K562 (cell line): ENCODE measurements at regions not wholly inside any gene's neighbourhood (a gene's known extent, or its start where the extent isn't known, plus 50 kb on each side); places are given as distances from the start of the nearest gene placed in this dataset.

Experiments
- ATAC-seq: fragments of 200-7000 bp; cut with Tn5 transposase; 3 replicates; pipeline ENCODE4 v1.9.1; 2020; ENCODE audit warnings: moderate library complexity
- BruUV-seq: library from RNA; stranded (reverse); fragments of 400-500 nt; replicated peaks from 2 replicates; lab custom pipeline; 2021; lab: Mats Ljungman, UMichigan
- CTCF ChIA-PET: fragments of 300-600 bp; formaldehyde crosslinking; extraction: SDS; loops from one replicate; lab custom pipeline; 2021; ENCODE audit warnings: low intra/inter-chr PET ratio; lab: Yijun Ruan, JAX
- POLR2A ChIA-PET: fragments of 300-600, 350-650 bp; sonication (Branson Sonifier 250); formaldehyde crosslinking; extraction: SDS; loops from one replicate; lab custom pipeline; 2021; ENCODE audit warnings: antibody characterized with exemption, inconsistent platforms; lab: Yijun Ruan, JAX
- DNase-seq, 4 experiments: peaks; one replicate each; pipeline versions ENCODE4 v3.0.0 to v3.0.0-alpha.2; 2011 to 2018; ENCODE audit warnings: low spot score in 3 of 4, mixed read lengths in 3 of 4; ENCODE audit errors: extremely low read depth in 1 of 4
- FAIRE-seq: peaks from 2 replicates; lab custom pipeline; 2011; peaks lifted over from hg19 to GRCh38; lab: Jason Lieb, UNC
- H2AFZ ChIP-seq: 2 replicates; pipeline ENCODE4 v1.6.0; 2011; ENCODE audit warnings: low read depth, low read length, control low read depth, inconsistent platforms
- H3K27ac ChIP-seq: fragments of 200-600 bp; 3 replicates; pipeline ENCODE4 v1.8.0; 2011; ENCODE audit warnings: low read depth, mild to moderate bottlenecking, control low read depth, inconsistent platforms, low read length, moderate library complexity, mixed read lengths; ENCODE audit errors: extremely low read depth
- H3K27me3 ChIP-seq, 2 experiments: fragments of 300-600 bp in 1 of 2; 2 replicates in 1 of 2; 3 replicates in 1 of 2; pipeline versions ENCODE4 v1.6.0 to v1.8.0; 2011; ENCODE audit warnings: inconsistent platforms in 2 of 2, low read length in 2 of 2, mild to moderate bottlenecking in 1 of 2, mixed read lengths in 1 of 2, moderate library complexity in 1 of 2; ENCODE audit not compliant: control insufficient read depth in 2 of 2, insufficient read depth in 2 of 2
- H3K36me3 ChIP-seq: fragments of 300-600 bp; 3 replicates; pipeline ENCODE4 v1.8.0; 2011; ENCODE audit warnings: mild to moderate bottlenecking, low read length, inconsistent platforms; ENCODE audit not compliant: control insufficient read depth, insufficient read depth
- H3K4me1 ChIP-seq, 2 experiments: fragments of 200-600 bp in 1 of 2; replicated peaks in 1 of 2; 2 replicates in 1 of 2; 3 replicates in 1 of 2; pipeline versions ENCODE4 v1.5.1 to v1.8.0; 2011; ENCODE audit warnings: inconsistent platforms in 2 of 2, low read length in 2 of 2, mild to moderate bottlenecking in 1 of 2, mixed read lengths in 1 of 2, moderate library complexity in 1 of 2; ENCODE audit not compliant: control insufficient read depth in 2 of 2, insufficient read depth in 2 of 2
- H3K4me2 ChIP-seq: 2 replicates; pipeline ENCODE4 v1.6.1; 2011; ENCODE audit warnings: low read length, control low read depth, inconsistent platforms, mixed read lengths; ENCODE audit not compliant: insufficient read depth
- H3K4me3 ChIP-seq: fragments of 200-600 bp; sonication (generic), shearing (Covaris generic); 2 replicates; pipeline ENCODE4 v1.5.1; 2016; ENCODE audit warnings: control low read depth, inconsistent platforms
- H3K79me2 ChIP-seq: fragments of 200-600 bp; 3 replicates; pipeline ENCODE4 v1.8.0; 2011; ENCODE audit warnings: low read length, inconsistent platforms; ENCODE audit not compliant: control insufficient read depth, insufficient read depth
- H3K9ac ChIP-seq, 2 experiments: 2 replicates each; pipeline versions ENCODE4 v1.6.0 to v1.6.1; 2011; ENCODE audit warnings: low read depth in 2 of 2, low read length in 2 of 2, control low read depth in 1 of 2, inconsistent platforms in 1 of 2, mild to moderate bottlenecking in 1 of 2, mixed read lengths in 1 of 2; ENCODE audit not compliant: insufficient read depth in 1 of 2
- H3K9me1 ChIP-seq: one replicate; pipeline ENCODE4 v1.6.0; 2011; ENCODE audit warnings: inconsistent platforms, mild to moderate bottlenecking, low read length, moderate library complexity; ENCODE audit not compliant: control insufficient read depth, insufficient read depth
- H3K9me3 ChIP-seq: replicated peaks from 2 replicates; pipeline ENCODE4 v1.5.1; 2011; ENCODE audit warnings: low read depth, low read length, inconsistent platforms; ENCODE audit not compliant: control insufficient read depth, insufficient read depth
- H4K20me1 ChIP-seq: replicated peaks from 2 replicates; pipeline ENCODE4 v1.6.1; 2011; ENCODE audit warnings: low read length, inconsistent platforms, mixed read lengths; ENCODE audit not compliant: control insufficient read depth, insufficient read depth
- AFF1 ChIP-seq, 2 experiments: fragments of 450-650 bp; IDR thresholded peaks; 2 replicates each; pipeline ENCODE4 v1.6.1; 2018; ENCODE audit warnings: mild to moderate bottlenecking in 2 of 2, low read depth in 1 of 2; ENCODE audit not compliant: partially characterized antibody in 2 of 2
- ATF7 ChIP-seq: fragments of 450-650 bp; IDR thresholded peaks from 2 replicates; pipeline ENCODE4 v1.7.1; 2014; ENCODE audit warnings: mild to moderate bottlenecking, moderate library complexity
- BRD4 ChIP-seq: fragments of 200-600 bp; sonication (generic); IDR thresholded peaks from 2 replicates; pipeline ENCODE4 v1.6.1; 2017; ENCODE audit warnings: inconsistent platforms
- BRD9 ChIP-seq: fragments of 450-650 bp; IDR thresholded peaks from 2 replicates; pipeline ENCODE4 v1.6.1; 2018; ENCODE audit warnings: low read depth; ENCODE audit not compliant: partially characterized antibody
- CREB1 ChIP-seq, 2 experiments: sonication (generic) in 1 of 2; formaldehyde crosslinking in 1 of 2; IDR thresholded peaks; 2 replicates each; pipeline versions ENCODE4 v1.6.1 to v1.8.0; 2012 to 2022; ENCODE audit warnings: inconsistent platforms in 1 of 2, mild to moderate bottlenecking in 1 of 2, missing genetic modification reagents in 1 of 2, moderate library complexity in 1 of 2
- ELF4 ChIP-seq: fragments of 450-650 bp; formaldehyde crosslinking; IDR thresholded peaks from 2 replicates; pipeline ENCODE4 v1.4.0; 2022; ENCODE audit warnings: missing genetic modification characterization
- FOXJ3 ChIP-seq: sonication (generic); formaldehyde crosslinking; IDR thresholded peaks from 2 replicates; pipeline ENCODE4 v1.4.0; 2020; ENCODE audit warnings: mild to moderate bottlenecking, missing genetic modification reagents
- HES1 ChIP-seq: fragments of 450-650 bp; IDR thresholded peaks from 2 replicates; pipeline ENCODE4 v1.6.1; 2016; ENCODE audit warnings: low read depth, mild to moderate bottlenecking, moderate library complexity
- HOMEZ ChIP-seq: fragments of 250-450 bp; sonication (Bioruptor Pico); IDR thresholded peaks from 2 replicates; pipeline ENCODE4 v1.4.0; 2020; ENCODE audit warnings: mild to moderate bottlenecking, moderate library complexity
- POLR3G ChIP-seq: IDR thresholded peaks from 2 replicates; pipeline ENCODE4 v1.6.1; 2011; ENCODE audit not compliant: insufficient read length, insufficient replicate concordance; ENCODE audit errors: extremely low read depth
- TCF15 ChIP-seq: fragments of 250-450 bp; sonication (Bioruptor Pico); IDR thresholded peaks from 2 replicates; pipeline ENCODE4 v1.8.0; 2022; ENCODE audit warnings: moderate library complexity, mild to moderate bottlenecking, inconsistent platforms
- ZKSCAN1 ChIP-seq: fragments of 150-350 bp; IDR thresholded peaks from 2 replicates; pipeline ENCODE4 v1.6.1; 2016; ENCODE audit warnings: low read depth, low read length
- ZNF124 ChIP-seq: sonication (generic); formaldehyde crosslinking; IDR thresholded peaks from 2 replicates; pipeline ENCODE4 v1.8.1; 2022; ENCODE audit warnings: missing genetic modification reagents
- ZNF212 ChIP-seq: fragments of 450-650 bp; formaldehyde crosslinking; IDR thresholded peaks from 2 replicates; pipeline ENCODE4 v1.4.0; 2020; ENCODE audit warnings: mild to moderate bottlenecking
- ZNF507 ChIP-seq: conservative IDR thresholded peaks from 2 replicates; pipeline ENCODE4 v1.6.1; 2017; ENCODE audit warnings: missing genetic modification characterization, missing compliant biosample characterization
- ZNF57 ChIP-seq: fragments of 450-650 bp; formaldehyde crosslinking; IDR thresholded peaks from 2 replicates; pipeline ENCODE4 v1.4.0; 2020; ENCODE audit warnings: mild to moderate bottlenecking, moderate library complexity
- in situ Hi-C: fragments of 300-500 bp; cut with MboI; formaldehyde crosslinking; loops from 4 replicates; pipeline ENCODE4 v1.15.0; 2018; ENCODE audit warnings: inconsistent platforms, mixed read lengths
- intact Hi-C: fragments of 100-400 bp; cut with micrococcal nuclease; formaldehyde crosslinking; loops from 2 replicates; pipeline ENCODE4 v1.14.2; 2022

GRCh38 chr7:120064565-120064964, 208.4 kb upstream of the KCND2 start:
- DNase-seq (no peak), FAIRE-seq (no peak)
- H2AFZ ChIP-seq: no peak overlapping the region
- no TSS peak for BruUV-seq
- TF ChIP-seq BRD9: no peak
- TF ChIP-seq ZNF212 (CRISPR knock-in tag): no peak
- no peak for TF ChIP-seq CREB1 (IDR thresholded peaks at IDR 0.05)
- no peak for TF ChIP-seq CREB1 (CRISPR knock-in tag; IDR thresholded peaks at IDR 0.05)
- TF ChIP-seq AFF1 (IDR thresholded peaks at IDR 0.05; ENCODE audit: low read depth in 1 of 2, partially characterized antibody in 2 of 2): no peak
- no peak for TF ChIP-seq ZNF124 (CRISPR knock-in tag)
- TF ChIP-seq HOMEZ (CRISPR knock-in tag): no peak
- no peak for TF ChIP-seq HES1
- no peak for TF ChIP-seq ZNF507 (tag)
- TF ChIP-seq TCF15 (CRISPR knock-in tag): no peak
- TF ChIP-seq FOXJ3 (CRISPR knock-in tag): no peak
- TF ChIP-seq ZNF57 (CRISPR knock-in tag): no peak
- TF ChIP-seq ATF7: no peak
- no peak for TF ChIP-seq BRD4
- TF ChIP-seq ELF4 (CRISPR knock-in tag): no peak
- TF ChIP-seq POLR3G: no peak
- no peak for TF ChIP-seq ZKSCAN1
- TF ChIP-seq, all 486 proteins: peak for 0
- H3K9me3 ChIP-seq: peaks cover 2% of the 10 kb centered on the region; the same call in 1 of the 2 replicates
- no peaks in the 10 kb centered on the region for H3K36me3 ChIP-seq
- H3K27me3 ChIP-seq: no peaks in the 10 kb centered on the region
- CTCF ChIA-PET: no interaction called here
- H3K27ac ChIP-seq: no peak overlapping the region
- no peaks in the 10 kb centered on the region for H4K20me1 ChIP-seq
- H3K9ac ChIP-seq: no peak overlapping the region
- no peaks in the 10 kb centered on the region for H3K9me1 ChIP-seq
- no peak overlapping the region for H3K4me3 ChIP-seq
- no peaks in the 10 kb centered on the region for H3K79me2 ChIP-seq
- intact Hi-C loops: no loop called here
- ATAC-seq: no peak
- POLR2A ChIA-PET: no interaction called here
- H3K4me1 ChIP-seq: no peaks in the 10 kb centered on the region
- in situ Hi-C loops: no loop called here
- H3K4me2 ChIP-seq: no peak overlapping the region
